Endodermal cell (in vitro differentiated cells): ENCODE measurements at regions not wholly inside any gene's neighbourhood (a gene's known extent, or its start where the extent isn't known, plus 50 kb on each side); places are given as distances from the start of the nearest gene placed in this dataset.

Experiments
- DNase-seq: peaks from one replicate; pipeline ENCODE4 v3.0.0-alpha.2; 2017
- H3K27ac ChIP-seq: 2 replicates; pipeline ENCODE4 v1.5.1; 2013; ENCODE audit warnings: mild to moderate bottlenecking, low read depth, low read length, moderate library complexity
- H3K27me3 ChIP-seq: 2 replicates; pipeline ENCODE4 v1.6.1; 2013; ENCODE audit warnings: mild to moderate bottlenecking, low read length, moderate library complexity; ENCODE audit not compliant: insufficient read depth, control insufficient read depth, poor library complexity, severe bottlenecking
- H3K36me3 ChIP-seq: 2 replicates; pipeline ENCODE4 v1.7.0; 2013; ENCODE audit warnings: mild to moderate bottlenecking, low read length, moderate library complexity; ENCODE audit not compliant: control insufficient read depth, insufficient read depth
- H3K4me1 ChIP-seq: one replicate; pipeline ENCODE4 v1.7.0; 2013; ENCODE audit warnings: low read length; ENCODE audit not compliant: control insufficient read depth, insufficient read depth
- H3K4me3 ChIP-seq: 2 replicates; pipeline ENCODE4 v1.5.1; 2013; ENCODE audit warnings: mild to moderate bottlenecking, low read length, moderate library complexity
- H3K9ac ChIP-seq: 2 replicates; pipeline ENCODE4 v1.6.1; 2013; ENCODE audit warnings: mild to moderate bottlenecking, low read length, moderate library complexity; ENCODE audit not compliant: poor library complexity, severe bottlenecking; ENCODE audit errors: extremely low read depth
- H3K9me3 ChIP-seq: 2 replicates; pipeline ENCODE4 v1.6.1; 2013; ENCODE audit warnings: mild to moderate bottlenecking, low read length, moderate library complexity; ENCODE audit not compliant: control insufficient read depth
- H3K27ac Mint-ChIP-seq: 2 replicates; pipeline ENCODE4 v1.8.0; 2020; ENCODE audit warnings: mixed read lengths
- H3K27me3 Mint-ChIP-seq: 2 replicates; pipeline ENCODE4 v1.8.0; 2021; ENCODE audit warnings: mild to moderate bottlenecking, mixed read lengths; ENCODE audit not compliant: insufficient read depth
- H3K36me3 Mint-ChIP-seq: 2 replicates; pipeline ENCODE4 v1.8.0; 2020; ENCODE audit warnings: low read depth, mixed read lengths
- H3K4me1 Mint-ChIP-seq: 2 replicates; pipeline ENCODE4 v1.8.0; 2020; ENCODE audit warnings: mixed read lengths
- H3K4me3 Mint-ChIP-seq: 2 replicates; pipeline ENCODE4 v1.8.0; 2020; ENCODE audit warnings: mild to moderate bottlenecking, moderate library complexity, mixed read lengths
- H3K9me3 Mint-ChIP-seq: 2 replicates; pipeline ENCODE4 v1.8.0; 2020; ENCODE audit warnings: mild to moderate bottlenecking, mixed read lengths
- WGBS, 2 experiments: methylation state at CpG; one replicate each; pipeline versions ENCODE4 v1.1.5 to v1.1.7; 2013; ENCODE audit warnings: missing lambda C conversion rate in 2 of 2, mixed read lengths in 1 of 2; ENCODE audit not compliant: insufficient coverage in 1 of 2, insufficient read length in 1 of 2; 5-methylcytosine and 5-hydroxymethylcytosine counted together
- TF ChIP-seq, protein P1 (sequence below): fragments of 200-600 bp; sonication (generic); conservative IDR thresholded peaks from 2 replicates; pipeline ENCODE4 v1.5.0; 2021; ENCODE audit warnings: antibody characterized with exemption, mild to moderate bottlenecking

DNA sequence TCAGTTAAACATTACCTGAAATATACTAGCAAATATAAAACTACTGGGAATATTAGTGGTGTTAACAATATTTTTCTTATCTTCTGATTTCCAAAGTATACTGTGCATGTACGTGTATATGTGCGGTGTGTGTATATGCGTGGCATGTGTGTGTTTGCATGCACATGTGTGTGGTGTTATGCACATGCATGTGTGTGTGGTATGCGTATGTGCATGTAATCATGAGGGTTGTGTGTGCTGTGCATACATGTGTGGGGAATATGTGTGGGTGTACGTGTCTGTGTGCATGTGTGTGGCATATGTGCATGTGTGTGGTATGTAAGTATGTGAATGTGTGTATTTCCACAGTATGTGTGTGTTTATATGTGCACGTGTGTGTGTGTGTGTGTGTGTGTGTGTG lies 640.2 kb downstream of the TSN start:
- TF ChIP-seq, protein P1, sequence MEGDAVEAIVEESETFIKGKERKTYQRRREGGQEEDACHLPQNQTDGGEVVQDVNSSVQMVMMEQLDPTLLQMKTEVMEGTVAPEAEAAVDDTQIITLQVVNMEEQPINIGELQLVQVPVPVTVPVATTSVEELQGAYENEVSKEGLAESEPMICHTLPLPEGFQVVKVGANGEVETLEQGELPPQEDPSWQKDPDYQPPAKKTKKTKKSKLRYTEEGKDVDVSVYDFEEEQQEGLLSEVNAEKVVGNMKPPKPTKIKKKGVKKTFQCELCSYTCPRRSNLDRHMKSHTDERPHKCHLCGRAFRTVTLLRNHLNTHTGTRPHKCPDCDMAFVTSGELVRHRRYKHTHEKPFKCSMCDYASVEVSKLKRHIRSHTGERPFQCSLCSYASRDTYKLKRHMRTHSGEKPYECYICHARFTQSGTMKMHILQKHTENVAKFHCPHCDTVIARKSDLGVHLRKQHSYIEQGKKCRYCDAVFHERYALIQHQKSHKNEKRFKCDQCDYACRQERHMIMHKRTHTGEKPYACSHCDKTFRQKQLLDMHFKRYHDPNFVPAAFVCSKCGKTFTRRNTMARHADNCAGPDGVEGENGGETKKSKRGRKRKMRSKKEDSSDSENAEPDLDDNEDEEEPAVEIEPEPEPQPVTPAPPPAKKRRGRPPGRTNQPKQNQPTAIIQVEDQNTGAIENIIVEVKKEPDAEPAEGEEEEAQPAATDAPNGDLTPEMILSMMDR, result no peak
- Histone ChIP-seq H3K4me3 (no peak overlapping the region), H3K9me3 (no peaks in the 10 kb centered on the region), H3K9ac (no peak overlapping the region), H3K4me1 (no peaks in the 10 kb centered on the region), H3K36me3 (no peaks in the 10 kb centered on the region), H3K27me3 (no peaks in the 10 kb centered on the region), H3K27ac (no peak overlapping the region)
- no peak for DNase-seq
- H3K27me3 Mint-ChIP-seq, result no peaks in the 10 kb centered on the region
- H3K4me1 Mint-ChIP-seq, result no peaks in the 10 kb centered on the region
- H3K4me3 Mint-ChIP-seq, result no peak overlapping the region
- H3K36me3 Mint-ChIP-seq, result no peaks in the 10 kb centered on the region
- no peaks in the 10 kb centered on the region for H3K9me3 Mint-ChIP-seq
- WGBS, 2 experiments, result 91 to 100% methylated on average over 2 to 6 of the region's 6 CpGs
- H3K27ac Mint-ChIP-seq, result no peak overlapping the region

DNA sequence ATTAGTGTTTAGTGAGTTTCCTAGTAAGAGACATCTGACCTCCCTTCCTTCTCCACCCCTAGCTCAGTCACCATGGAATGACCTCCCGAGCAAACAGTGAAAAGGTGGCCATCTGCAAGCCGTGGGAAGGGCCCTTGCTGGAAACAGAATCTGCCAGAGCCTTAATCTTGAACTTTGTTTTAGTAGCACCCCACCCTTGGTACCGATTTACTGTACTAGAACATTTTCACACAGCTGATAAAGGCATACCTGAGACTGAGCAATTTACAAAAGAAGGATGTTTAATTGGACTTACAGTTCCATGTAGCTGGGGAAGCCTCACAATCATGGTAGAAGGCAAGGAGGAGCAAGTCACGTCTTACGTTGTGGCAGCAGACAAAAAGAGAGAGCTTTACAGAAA lies 655.8 kb downstream of the TSN start:
- 70 to 97% methylated on average over 4 to 5 of the region's 5 CpGs for WGBS, 2 experiments
- DNase-seq, result no peak
- Mint-ChIP-seq H3K27me3 (no peaks in the 10 kb centered on the region), H3K9me3 (peaks cover 11% of the 10 kb centered on the region), H3K36me3 (no peaks in the 10 kb centered on the region), H3K4me1 (peaks cover 13% of the 10 kb centered on the region), H3K4me3 (no peak overlapping the region), H3K27ac (no peak overlapping the region)
- H3K27me3 ChIP-seq, result no peaks in the 10 kb centered on the region
- H3K36me3 ChIP-seq, result no peaks in the 10 kb centered on the region
- no peak overlapping the region for H3K9ac ChIP-seq
- H3K4me1 ChIP-seq, result no peaks in the 10 kb centered on the region
- peaks cover 11% of the 10 kb centered on the region for H3K9me3 ChIP-seq
- H3K4me3 ChIP-seq, result no peak overlapping the region
- H3K27ac ChIP-seq, result no peak overlapping the region
- TF ChIP-seq, protein P1, result no peak

DNA sequence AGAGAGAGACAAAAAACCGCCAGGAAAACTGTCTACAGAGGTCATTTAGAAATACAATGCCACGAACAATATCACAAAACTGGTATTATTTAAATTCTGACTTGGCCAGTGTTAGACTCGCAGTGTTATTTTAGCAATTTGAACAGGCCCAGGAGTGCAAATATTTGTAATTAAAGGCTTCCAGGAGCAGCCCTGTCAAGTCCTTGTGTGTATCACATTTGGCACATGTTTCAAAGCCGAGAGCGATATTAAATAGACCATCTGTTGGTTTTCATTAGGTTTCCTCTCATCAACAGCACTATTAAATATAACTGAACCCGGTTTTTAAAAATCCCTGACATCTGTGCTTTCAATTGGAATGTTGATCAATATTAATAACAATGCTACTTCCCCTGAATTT lies 656.9 kb downstream of the TSN start:
- H3K27ac ChIP-seq, result no peak overlapping the region
- H3K9me3 ChIP-seq, result peaks cover 11% of the 10 kb centered on the region
- H3K36me3 ChIP-seq, result no peaks in the 10 kb centered on the region
- Mint-ChIP-seq H3K27ac (no peak overlapping the region), H3K9me3 (peaks cover 11% of the 10 kb centered on the region), H3K36me3 (no peaks in the 10 kb centered on the region), H3K4me3 (no peak overlapping the region), H3K27me3 (no peaks in the 10 kb centered on the region), H3K4me1 (peaks cover 13% of the 10 kb centered on the region)
- no peaks in the 10 kb centered on the region for H3K27me3 ChIP-seq
- DNase-seq, result no peak
- TF ChIP-seq, protein P1, result no peak
- 90 to 93% methylated on average over 3 to 6 of the region's 6 CpGs for WGBS, 2 experiments
- no peak overlapping the region for H3K9ac ChIP-seq
- no peaks in the 10 kb centered on the region for H3K4me1 ChIP-seq
- no peak overlapping the region for H3K4me3 ChIP-seq
